PC-3 (cell line): ENCODE measurements at regions not wholly inside any gene's neighbourhood (a gene's known extent, or its start where the extent isn't known, plus 50 kb on each side); places are given as distances from the start of the nearest gene placed in this dataset.

ENCODE experiments used
- EZH2 ChIP-seq: fragments of 300-600 bp; sonication (generic); IDR thresholded peaks from one replicate; pipeline ENCODE4 v1.6.1; 2017; ENCODE audit warnings: antibody characterized with exemption, mild to moderate bottlenecking, low read length; ENCODE audit not compliant: unreplicated experiment
- TF ChIP-seq, protein P1 (sequence below): fragments of 300-600 bp; sonication (generic); conservative IDR thresholded peaks from 2 replicates; pipeline ENCODE4 v1.5.1; 2017; ENCODE audit warnings: antibody characterized with exemption, low read depth, mild to moderate bottlenecking, low read length

DNA sequence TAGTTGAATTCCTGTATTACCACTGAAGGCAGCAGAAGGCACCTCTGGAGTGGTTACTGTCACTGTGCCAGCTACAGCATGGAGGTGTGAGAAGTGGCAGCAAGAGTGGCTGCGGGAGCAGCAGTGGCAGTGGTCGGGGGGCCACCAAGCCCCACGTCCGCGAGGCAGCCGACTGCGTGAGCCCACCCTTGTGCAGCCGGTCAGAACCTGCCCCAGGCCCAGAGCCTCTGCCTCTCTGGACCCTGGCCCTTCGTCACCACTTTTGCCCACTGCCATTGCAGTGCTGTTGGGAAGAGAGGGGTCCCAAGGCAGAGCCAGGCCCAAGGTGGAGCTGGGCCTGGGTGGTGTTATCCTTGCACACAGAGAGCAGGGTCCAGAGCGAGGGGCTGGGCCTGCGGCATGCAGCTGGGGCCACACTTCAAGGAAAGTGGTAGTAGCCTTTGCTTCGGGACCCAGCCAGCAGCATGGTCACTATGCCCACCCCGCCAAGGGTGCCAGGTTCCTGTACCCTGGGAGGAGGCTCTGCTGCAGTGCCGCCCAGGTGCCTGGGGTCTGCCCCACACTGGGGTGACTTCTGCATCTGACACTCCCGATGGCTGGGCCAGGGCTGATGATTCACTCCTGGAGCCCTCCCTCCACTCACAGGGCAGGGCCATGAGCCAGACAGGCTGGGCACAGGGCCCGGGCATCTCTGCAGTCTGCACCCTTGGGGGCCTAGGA, 450.1 kb upstream of the LRATD1 start:
- TF ChIP-seq, protein P1, sequence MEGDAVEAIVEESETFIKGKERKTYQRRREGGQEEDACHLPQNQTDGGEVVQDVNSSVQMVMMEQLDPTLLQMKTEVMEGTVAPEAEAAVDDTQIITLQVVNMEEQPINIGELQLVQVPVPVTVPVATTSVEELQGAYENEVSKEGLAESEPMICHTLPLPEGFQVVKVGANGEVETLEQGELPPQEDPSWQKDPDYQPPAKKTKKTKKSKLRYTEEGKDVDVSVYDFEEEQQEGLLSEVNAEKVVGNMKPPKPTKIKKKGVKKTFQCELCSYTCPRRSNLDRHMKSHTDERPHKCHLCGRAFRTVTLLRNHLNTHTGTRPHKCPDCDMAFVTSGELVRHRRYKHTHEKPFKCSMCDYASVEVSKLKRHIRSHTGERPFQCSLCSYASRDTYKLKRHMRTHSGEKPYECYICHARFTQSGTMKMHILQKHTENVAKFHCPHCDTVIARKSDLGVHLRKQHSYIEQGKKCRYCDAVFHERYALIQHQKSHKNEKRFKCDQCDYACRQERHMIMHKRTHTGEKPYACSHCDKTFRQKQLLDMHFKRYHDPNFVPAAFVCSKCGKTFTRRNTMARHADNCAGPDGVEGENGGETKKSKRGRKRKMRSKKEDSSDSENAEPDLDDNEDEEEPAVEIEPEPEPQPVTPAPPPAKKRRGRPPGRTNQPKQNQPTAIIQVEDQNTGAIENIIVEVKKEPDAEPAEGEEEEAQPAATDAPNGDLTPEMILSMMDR: no peak
- TF ChIP-seq EZH2: no peak
